GM04503 (cell line): ENCODE measurements at regions not wholly inside any gene's neighbourhood (a gene's known extent, or its start where the extent isn't known, plus 50 kb on each side); places are given as distances from the start of the nearest gene placed in this dataset.
"Not testable (repeated sequence)": the region's sequence is repeated elsewhere in the genome, so short reads cannot be mapped to it uniquely, and the experiment has no call there.

Source experiments
- DNase-seq: peaks from one replicate; pipeline ENCODE4 v3.0.0-alpha.2; 2012; ENCODE audit warnings: low read depth

- no peak for DNase-seq
Measured at GRCh38 chr6:78666764-78667163, 200.6 kb upstream of the IRAK1BP1 start.

DNA sequence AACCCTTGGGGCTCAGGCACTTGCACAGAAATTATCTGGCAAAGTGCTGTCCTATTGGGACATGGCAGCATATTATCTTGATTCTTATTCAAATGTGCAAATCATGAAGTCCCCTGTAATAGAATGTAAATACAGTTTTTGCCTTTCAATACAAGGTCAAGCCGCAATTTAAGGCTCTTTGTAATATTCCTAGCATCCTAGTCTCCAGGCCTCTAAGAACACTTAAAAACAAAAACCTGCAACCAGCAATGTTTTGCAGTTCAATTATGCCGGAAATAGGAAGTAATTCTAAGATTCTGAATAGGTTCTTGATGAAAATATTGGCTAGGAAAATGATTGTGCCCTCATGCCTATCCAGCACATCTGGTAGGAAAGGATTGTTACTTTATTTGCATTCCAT, 197.2 kb upstream of the IRAK1BP1 start:
- no peak for DNase-seq

DNA sequence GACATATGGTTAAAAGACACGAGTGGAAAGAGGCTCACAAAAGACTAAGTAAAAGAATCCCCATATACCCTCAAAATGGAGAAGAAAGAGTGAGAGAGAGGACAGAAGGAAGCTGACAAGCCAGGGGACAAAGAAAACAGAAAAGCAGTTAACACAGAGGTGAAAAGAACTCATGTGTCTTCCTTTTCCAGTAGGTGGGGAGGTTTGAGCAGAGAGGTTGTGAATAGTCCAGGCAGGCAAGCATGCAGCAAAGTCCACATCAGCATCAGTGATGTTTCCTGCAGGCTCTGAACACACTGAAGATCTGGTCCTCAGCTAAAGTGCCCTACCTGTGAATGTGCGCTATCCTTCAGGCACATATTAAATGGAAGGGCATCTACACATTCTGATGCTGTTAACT, 196.5 kb upstream of the IRAK1BP1 start:
- DNase-seq, result no peak

DNA sequence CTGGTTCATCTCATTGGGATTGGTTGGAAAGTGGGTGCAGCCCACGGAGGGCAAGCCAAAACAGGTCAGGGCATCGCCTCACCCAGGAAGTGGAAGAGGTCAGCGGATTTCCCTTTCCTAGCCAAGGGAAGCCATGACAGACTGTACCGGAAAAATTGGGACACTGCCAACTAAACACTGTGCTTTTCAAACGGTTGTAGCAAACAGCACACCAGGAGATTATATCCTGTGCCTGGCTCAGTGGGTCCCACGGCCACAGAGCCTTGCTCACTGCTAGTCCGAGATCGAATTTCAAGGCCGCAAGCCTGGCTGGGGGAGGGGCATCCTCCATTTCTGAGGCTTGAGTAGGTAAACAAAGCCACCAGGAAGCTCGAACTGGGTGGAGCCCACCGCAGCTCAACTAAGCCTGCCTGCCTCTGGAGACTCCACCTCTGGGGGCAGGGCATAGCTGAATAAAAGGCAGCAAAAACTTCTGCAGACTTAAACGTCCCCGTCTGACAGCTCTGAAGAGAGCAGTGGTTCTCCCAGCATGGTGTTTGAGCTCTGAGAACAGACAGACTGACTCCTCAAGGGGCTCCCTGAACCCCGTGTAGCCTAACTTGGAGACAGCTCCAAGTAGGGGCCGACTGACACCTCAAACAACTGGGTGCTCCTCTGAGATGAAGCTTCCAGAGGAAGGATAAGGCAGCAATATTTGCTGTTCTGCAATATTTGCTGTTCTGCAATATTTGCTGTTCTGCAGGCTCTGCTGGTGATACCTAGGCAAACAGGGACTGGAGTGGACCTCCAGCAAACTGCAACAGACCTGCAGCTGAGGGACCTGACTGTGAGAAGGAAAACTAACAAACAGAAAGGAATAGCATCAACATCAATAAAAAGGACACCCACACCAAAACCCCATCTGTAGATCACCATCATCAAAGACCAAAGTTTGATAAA, 191.0 kb upstream of the IRAK1BP1 start:
- not testable (repeated sequence) for DNase-seq

- no peak for DNase-seq
Measured at GRCh38 chr6:78688668-78689067, 178.7 kb upstream of the IRAK1BP1 start.

GRCh38 chr6:78693835-78694234, 173.5 kb upstream of the IRAK1BP1 start:
- DNase-seq, result no peak

DNA sequence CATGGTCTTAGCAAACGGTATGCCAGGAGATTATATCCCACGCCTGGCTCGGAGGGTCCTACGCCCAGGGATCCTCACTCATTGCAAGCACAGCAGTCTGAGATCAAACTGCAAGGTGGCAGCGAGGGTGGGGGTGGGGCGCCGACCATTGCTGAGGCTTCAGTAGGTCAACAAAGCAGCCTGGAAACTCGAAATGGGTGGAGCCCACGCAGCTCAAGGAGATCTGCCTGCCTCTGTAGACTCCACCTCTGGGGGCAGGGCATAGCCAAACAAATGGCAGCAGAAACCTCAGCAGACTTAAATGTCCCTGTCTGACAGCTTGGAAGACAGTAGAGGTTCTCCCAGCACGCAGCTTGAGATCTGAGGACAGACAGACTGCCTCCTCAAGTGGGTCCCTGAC, 172.7 kb upstream of the IRAK1BP1 start:
- not testable (repeated sequence) for DNase-seq

DNA sequence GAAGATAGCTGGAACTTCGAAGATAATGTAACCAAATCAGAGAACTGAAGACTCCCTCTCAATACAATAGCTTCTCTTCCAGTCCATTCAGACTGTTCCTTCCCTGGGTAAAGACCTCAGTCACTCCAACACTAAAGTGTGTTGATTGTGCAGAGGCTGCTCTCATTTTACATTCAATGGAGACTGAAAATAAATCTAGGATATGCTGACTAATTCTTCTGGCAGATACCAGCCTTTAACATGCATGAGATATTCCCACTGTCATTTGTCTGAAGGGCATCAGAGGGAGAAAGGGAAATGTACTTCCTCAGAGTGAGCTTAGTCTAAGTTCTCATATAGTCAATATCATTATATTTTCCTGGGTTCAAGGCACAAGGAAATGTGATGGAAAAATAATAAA, 166.4 kb upstream of the IRAK1BP1 start:
- no peak for DNase-seq

- DNase-seq, result no peak
Measured at GRCh38 chr6:78701407-78701806, 165.9 kb upstream of the IRAK1BP1 start.

GRCh38 chr6:78709021-78709420, 158.3 kb upstream of the IRAK1BP1 start:
- DNase-seq, result no peak

DNA sequence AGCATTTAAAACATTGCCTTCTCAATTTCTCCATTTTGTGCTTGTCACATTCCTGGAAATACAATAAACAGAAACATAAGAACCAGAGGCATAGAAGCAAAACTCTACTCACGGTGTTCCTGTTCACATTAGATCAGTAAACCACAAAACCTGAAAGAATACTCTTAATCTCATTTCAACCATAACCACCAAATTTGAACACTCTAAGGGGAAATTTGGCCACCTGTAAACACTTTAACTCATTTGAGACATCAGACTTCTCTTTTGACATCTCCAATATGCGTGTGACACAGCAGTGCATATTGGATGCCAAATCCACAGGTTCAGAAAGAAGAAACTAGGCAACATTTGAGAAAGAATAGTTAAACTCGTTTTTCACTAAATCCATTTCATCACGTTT, 153.8 kb upstream of the IRAK1BP1 start:
- no peak for DNase-seq

- no peak for DNase-seq
Measured at GRCh38 chr6:78744144-78744543, 123.2 kb upstream of the IRAK1BP1 start.

DNA sequence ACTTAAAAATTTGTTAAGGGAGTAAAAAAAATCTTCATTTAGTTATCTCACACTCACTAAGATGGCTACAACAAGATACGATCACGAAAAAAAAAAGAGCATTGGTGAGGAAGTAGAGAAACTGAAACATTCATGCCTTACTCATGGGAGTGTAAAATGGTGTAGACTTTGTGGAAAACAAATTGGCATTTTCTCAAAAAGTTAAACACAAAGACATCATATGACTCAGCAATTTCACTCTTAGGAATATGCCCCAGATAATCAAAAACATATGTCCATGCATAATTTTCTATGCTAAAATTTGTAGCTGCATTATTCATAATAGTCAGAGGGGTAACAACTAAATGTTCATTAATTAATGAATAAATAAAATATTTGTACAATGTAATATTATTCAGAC, 120.9 kb upstream of the IRAK1BP1 start:
- DNase-seq, result peak; percentile 7

DNA sequence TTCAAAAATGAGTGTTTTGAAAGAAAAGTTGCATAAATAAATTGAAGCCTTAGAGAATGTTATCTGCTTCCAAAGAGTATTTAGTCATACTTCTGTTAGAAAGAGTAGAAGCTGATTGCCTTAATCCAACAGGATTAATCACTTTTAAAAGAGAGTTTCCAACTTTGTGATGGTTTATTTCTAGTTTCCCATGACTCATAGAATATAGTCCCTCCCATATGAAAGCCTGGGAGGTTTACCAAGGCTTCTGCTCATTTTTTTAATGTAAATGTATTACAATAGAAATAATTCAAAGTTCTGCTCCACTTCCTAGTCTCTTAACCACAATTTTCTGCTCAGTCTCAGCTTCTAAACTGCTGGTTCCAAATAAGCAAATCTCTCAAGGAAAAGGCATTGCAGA, 118.0 kb upstream of the IRAK1BP1 start:
- DNase-seq, result no peak

- not testable (repeated sequence) for DNase-seq
Measured at GRCh38 chr6:78758297-78758798, 109.0 kb upstream of the IRAK1BP1 start.

GRCh38 chr6:78768271-78768670, 99.1 kb upstream of the IRAK1BP1 start:
- no peak for DNase-seq

DNA sequence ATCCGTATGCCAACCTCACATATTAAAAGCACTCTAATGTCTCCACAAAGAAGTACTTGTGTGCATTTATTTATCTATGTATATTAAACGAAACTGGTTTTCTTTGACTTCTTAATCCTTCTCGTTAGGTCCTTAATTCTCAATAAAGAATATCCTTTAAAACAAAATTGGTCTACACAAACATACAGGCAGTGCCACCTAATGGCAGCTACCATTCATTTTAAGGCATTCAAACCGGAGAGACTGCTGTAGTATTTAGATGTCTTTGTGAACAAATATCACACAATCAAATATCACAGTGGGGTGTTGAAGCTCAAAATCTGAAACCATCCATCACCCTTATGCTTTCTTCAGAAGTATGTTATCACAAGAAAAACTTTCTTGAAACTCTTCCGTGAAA, 96.6 kb upstream of the IRAK1BP1 start:
- DNase-seq, result no peak

- DNase-seq, result no peak
Measured at GRCh38 chr6:78771586-78771985, 95.8 kb upstream of the IRAK1BP1 start.

GRCh38 chr6:78781001-78781400, 86.3 kb upstream of the IRAK1BP1 start:
- no peak for DNase-seq

GRCh38 chr6:78783366-78783765, 84.0 kb upstream of the IRAK1BP1 start:
- DNase-seq, result not testable (repeated sequence)

DNA sequence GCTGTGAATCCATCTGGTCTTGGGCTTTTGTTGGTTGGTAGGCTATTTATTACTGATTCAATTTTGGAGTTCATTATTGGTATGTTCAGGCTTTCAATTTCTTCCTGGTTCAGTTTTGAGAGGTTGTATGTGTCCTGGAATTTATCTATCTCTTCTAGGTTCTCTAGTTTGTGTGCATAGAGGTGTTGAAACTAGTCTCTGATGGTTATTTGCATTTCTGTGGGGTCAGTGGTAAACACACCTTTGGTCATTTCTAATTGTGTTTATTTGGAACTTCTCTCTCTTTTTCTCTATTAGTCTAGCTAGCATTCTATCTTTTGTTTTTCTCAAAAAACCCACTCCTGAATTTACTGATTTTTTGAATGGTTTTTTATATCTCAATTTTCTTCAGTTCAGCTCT, 70.1 kb upstream of the IRAK1BP1 start:
- DNase-seq, result no peak

DNA sequence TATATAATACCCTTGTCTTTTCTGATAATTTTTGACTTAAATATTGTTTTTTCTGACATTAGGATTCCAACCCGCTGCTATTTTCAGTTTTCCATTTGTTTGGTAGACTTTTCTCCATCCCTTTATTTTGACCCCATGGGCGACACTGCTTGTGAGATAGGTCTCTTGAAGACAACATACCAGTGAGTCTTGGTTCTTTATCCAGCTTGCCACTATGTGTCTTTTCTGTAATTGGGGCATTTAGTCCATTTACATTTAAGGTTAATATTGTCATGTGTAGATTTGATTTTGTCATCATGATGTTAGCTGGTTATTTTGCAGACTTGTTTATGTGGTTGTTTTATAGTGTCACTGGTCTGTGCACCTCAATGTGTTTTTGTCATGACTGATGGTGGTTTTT, 67.7 kb upstream of the IRAK1BP1 start:
- DNase-seq, result no peak

GRCh38 chr6:78806792-78807191, 60.6 kb upstream of the IRAK1BP1 start:
- not testable (repeated sequence) for DNase-seq
